ENCODE measurements at regions not wholly inside any gene's neighbourhood (a gene's known extent, or its start where the extent isn't known, plus 50 kb on each side); places are given as distances from the start of the nearest gene placed in this dataset.
"Not testable (repeated sequence)": the region's sequence is repeated elsewhere in the genome, so short reads cannot be mapped to it uniquely, and the experiment has no call there.

- CTCF ChIA-PET (ENCODE audit: partially characterized antibody); H2AK5ac ChIP-seq (ENCODE audit: low read depth, low read length); H3K23ac ChIP-seq (ENCODE audit: insufficient read length); H3K9ac ChIP-seq (replicated peaks in 1 of 4; ENCODE audit: extremely low read depth in 1 of 4, low read depth in 3 of 4, low read length in 3 of 4); H3K4me3 ChIP-seq (ENCODE audit: extremely low read depth in 1 of 4, insufficient read depth in 2 of 4, low read depth in 3 of 4, low read length in 4 of 4); H3K4me2 ChIP-seq (ENCODE audit: insufficient read depth in 1 of 2, low read depth in 2 of 2, low read length in 2 of 2); POLR2A ChIA-PET (ENCODE audit: partially characterized antibody); H2BK5ac ChIP-seq (ENCODE audit: low read depth, low read length); H4K8ac ChIP-seq (ENCODE audit: extremely low read depth, insufficient read depth, low read length); H3K18ac ChIP-seq (ENCODE audit: extremely low read depth, low read length); DNase-seq (ENCODE audit: low read depth in 1 of 2, low spot score in 2 of 2); H3K56ac ChIP-seq (replicated peaks; ENCODE audit: insufficient read length, low read depth, low read length); H3K23me2 ChIP-seq (ENCODE audit: low read depth, low read length); H3K14ac ChIP-seq (ENCODE audit: insufficient read length); H3K27me3 ChIP-seq (replicated peaks in 1 of 4; ENCODE audit: control insufficient read depth in 3 of 4, extremely low read depth in 1 of 4, insufficient read depth in 3 of 4, low read length in 3 of 4); H3K4ac ChIP-seq (replicated peaks; ENCODE audit: insufficient read length, low read depth, low read length); H3K79me1 ChIP-seq (ENCODE audit: low read depth, low read length); H3K36me3 ChIP-seq (ENCODE audit: control insufficient read depth in 2 of 4, insufficient read depth in 4 of 4, low read length in 3 of 4); H2BK15ac ChIP-seq (ENCODE audit: low read length); H2BK12ac ChIP-seq (ENCODE audit: low read depth, low read length); H4K5ac ChIP-seq (ENCODE audit: insufficient read length, low read depth, low read length); H2AFZ ChIP-seq (ENCODE audit: low read length); H2BK20ac ChIP-seq (ENCODE audit: low read length); H4K91ac ChIP-seq (replicated peaks; ENCODE audit: insufficient read length, low read length); FAIRE-seq; H3K27ac ChIP-seq (ENCODE audit: low read depth, low read length); H2BK120ac ChIP-seq (replicated peaks; ENCODE audit: low read depth, low read length); H3K9me3 ChIP-seq (ENCODE audit: insufficient read depth in 2 of 2, low read depth in 1 of 2, low read length in 1 of 2); H4K20me1 ChIP-seq (replicated peaks in 1 of 2; ENCODE audit: control insufficient read depth in 1 of 2, insufficient read depth in 2 of 2, low read length in 2 of 2); H3K4me1 ChIP-seq (replicated peaks in 1 of 4; ENCODE audit: control insufficient read depth in 3 of 4, insufficient read depth in 4 of 4, low read length in 3 of 4); H3K79me2 ChIP-seq (ENCODE audit: control insufficient read depth in 1 of 2, insufficient read depth in 2 of 2, low read length in 2 of 2): not testable (repeated sequence)
- WGBS, 2 experiments (ENCODE audit: extremely low coverage in 1 of 2, insufficient coverage in 1 of 2, insufficient read length in 1 of 2, insufficient replicate concordance in 2 of 2, low coverage in 1 of 2, low lambda C conversion rate in 2 of 2, missing lambda C conversion rate in 1 of 2) = 90% methylated on average over 4 of the region's 4 CpGs; no CpG with 5 or more reads in 1 of the 2 experiments
These were observed 232.9 kb upstream of the RASGRP1 start for GRCh38 chr15:38797506-38797905.

GRCh38 chr15:38799202-38799601, 234.6 kb upstream of the RASGRP1 start:
- H2AK5ac ChIP-seq (ENCODE audit: low read depth, low read length); H3K23me2 ChIP-seq (ENCODE audit: low read depth, low read length); H2BK20ac ChIP-seq (ENCODE audit: low read length); FAIRE-seq; H2BK15ac ChIP-seq (ENCODE audit: low read length); H3K4me2 ChIP-seq (ENCODE audit: insufficient read depth in 1 of 2, low read depth in 2 of 2, low read length in 2 of 2); H3K4me1 ChIP-seq (replicated peaks in 1 of 4; ENCODE audit: control insufficient read depth in 3 of 4, insufficient read depth in 4 of 4, low read length in 3 of 4); H3K79me1 ChIP-seq (ENCODE audit: low read depth, low read length); H2BK5ac ChIP-seq (ENCODE audit: low read depth, low read length); H2AFZ ChIP-seq (ENCODE audit: low read length); H4K91ac ChIP-seq (replicated peaks; ENCODE audit: insufficient read length, low read length); H3K27ac ChIP-seq (ENCODE audit: low read depth, low read length); H2BK12ac ChIP-seq (ENCODE audit: low read depth, low read length); H3K79me2 ChIP-seq (ENCODE audit: control insufficient read depth in 1 of 2, insufficient read depth in 2 of 2, low read length in 2 of 2); H3K4ac ChIP-seq (replicated peaks; ENCODE audit: insufficient read length, low read depth, low read length); H4K20me1 ChIP-seq (replicated peaks in 1 of 2; ENCODE audit: control insufficient read depth in 1 of 2, insufficient read depth in 2 of 2, low read length in 2 of 2); H3K27me3 ChIP-seq (replicated peaks in 1 of 4; ENCODE audit: control insufficient read depth in 3 of 4, extremely low read depth in 1 of 4, insufficient read depth in 3 of 4, low read length in 3 of 4); H3K56ac ChIP-seq (replicated peaks; ENCODE audit: insufficient read length, low read depth, low read length); H4K8ac ChIP-seq (ENCODE audit: extremely low read depth, insufficient read depth, low read length); H3K9me3 ChIP-seq (ENCODE audit: insufficient read depth in 2 of 2, low read depth in 1 of 2, low read length in 1 of 2); POLR2A ChIA-PET (ENCODE audit: partially characterized antibody); CTCF ChIA-PET (ENCODE audit: partially characterized antibody); H2BK120ac ChIP-seq (replicated peaks; ENCODE audit: low read depth, low read length); H3K9ac ChIP-seq (replicated peaks in 1 of 4; ENCODE audit: extremely low read depth in 1 of 4, low read depth in 3 of 4, low read length in 3 of 4); H3K23ac ChIP-seq (ENCODE audit: insufficient read length); H4K5ac ChIP-seq (ENCODE audit: insufficient read length, low read depth, low read length); H3K4me3 ChIP-seq (ENCODE audit: extremely low read depth in 1 of 4, insufficient read depth in 2 of 4, low read depth in 3 of 4, low read length in 4 of 4); DNase-seq (ENCODE audit: low read depth in 1 of 2, low spot score in 2 of 2); H3K36me3 ChIP-seq (ENCODE audit: control insufficient read depth in 2 of 4, insufficient read depth in 4 of 4, low read length in 3 of 4); H3K18ac ChIP-seq (ENCODE audit: extremely low read depth, low read length); H3K14ac ChIP-seq (ENCODE audit: insufficient read length): not testable (repeated sequence)
- WGBS, 2 experiments (ENCODE audit: extremely low coverage in 1 of 2, insufficient coverage in 1 of 2, insufficient read length in 1 of 2, insufficient replicate concordance in 2 of 2, low coverage in 1 of 2, low lambda C conversion rate in 2 of 2, missing lambda C conversion rate in 1 of 2) = 95% methylated on average over 5 of the region's 5 CpGs; no CpG with 5 or more reads in 1 of the 2 experiments
